ENCODE measurements at regions not wholly inside any gene's neighbourhood (a gene's known extent, or its start where the extent isn't known, plus 50 kb on each side); places are given as distances from the start of the nearest gene placed in this dataset.

DNA sequence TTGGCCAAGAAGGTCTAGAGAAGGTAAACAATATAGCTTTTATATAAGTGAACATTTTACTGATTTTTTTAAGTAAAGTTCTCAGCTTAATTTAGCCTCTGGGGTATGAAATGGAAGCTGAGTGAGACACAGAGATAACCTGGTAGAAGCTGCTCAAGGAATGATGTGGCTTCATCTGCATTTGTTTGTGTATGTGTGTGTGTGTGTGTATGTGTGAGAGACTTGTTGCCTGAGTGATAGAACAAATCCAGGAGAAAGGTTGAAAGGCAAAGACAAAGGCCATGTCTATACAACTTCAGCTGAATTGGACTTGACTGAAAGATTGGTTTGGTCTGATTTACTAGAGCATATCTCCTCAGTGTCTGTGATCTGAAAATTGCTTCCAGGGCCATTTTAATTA, 63.6 kb downstream of the PCDH7 start:
- no peak overlapping the region for H2AFZ ChIP-seq
- no peaks in the 10 kb centered on the region for H3K4me1 ChIP-seq (ENCODE audit: insufficient read depth)
- H3K36me3 ChIP-seq (replicated peaks; ENCODE audit: insufficient read depth, low read depth) = no peaks in the 10 kb centered on the region
- no peak overlapping the region for H3K27ac ChIP-seq
- H3K4me2 ChIP-seq = no peak overlapping the region
- H3K9me3 ChIP-seq (ENCODE audit: low read depth) = no peaks in the 10 kb centered on the region
- peaks cover 15% of the 10 kb centered on the region for H3K79me2 ChIP-seq
- H3K4me3 ChIP-seq = no peak overlapping the region
- no peaks in the 10 kb centered on the region for H3K27me3 ChIP-seq
- TF ChIP-seq EZH2phosphoT487 (IDR thresholded peaks at IDR 0.05; ENCODE audit: low read depth, severe bottlenecking, unreplicated experiment) (no peak), EZH2 (IDR thresholded peaks at IDR 0.05; ENCODE audit: borderline replicate concordance) (no peak)
- TF ChIP-seq, protein P1, sequence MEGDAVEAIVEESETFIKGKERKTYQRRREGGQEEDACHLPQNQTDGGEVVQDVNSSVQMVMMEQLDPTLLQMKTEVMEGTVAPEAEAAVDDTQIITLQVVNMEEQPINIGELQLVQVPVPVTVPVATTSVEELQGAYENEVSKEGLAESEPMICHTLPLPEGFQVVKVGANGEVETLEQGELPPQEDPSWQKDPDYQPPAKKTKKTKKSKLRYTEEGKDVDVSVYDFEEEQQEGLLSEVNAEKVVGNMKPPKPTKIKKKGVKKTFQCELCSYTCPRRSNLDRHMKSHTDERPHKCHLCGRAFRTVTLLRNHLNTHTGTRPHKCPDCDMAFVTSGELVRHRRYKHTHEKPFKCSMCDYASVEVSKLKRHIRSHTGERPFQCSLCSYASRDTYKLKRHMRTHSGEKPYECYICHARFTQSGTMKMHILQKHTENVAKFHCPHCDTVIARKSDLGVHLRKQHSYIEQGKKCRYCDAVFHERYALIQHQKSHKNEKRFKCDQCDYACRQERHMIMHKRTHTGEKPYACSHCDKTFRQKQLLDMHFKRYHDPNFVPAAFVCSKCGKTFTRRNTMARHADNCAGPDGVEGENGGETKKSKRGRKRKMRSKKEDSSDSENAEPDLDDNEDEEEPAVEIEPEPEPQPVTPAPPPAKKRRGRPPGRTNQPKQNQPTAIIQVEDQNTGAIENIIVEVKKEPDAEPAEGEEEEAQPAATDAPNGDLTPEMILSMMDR (IDR thresholded peaks at IDR 0.05; ENCODE audit: poor library complexity) = no peak
- no peak for DNase-seq (ENCODE audit: low spot score)
- no peaks in the 10 kb centered on the region for H3K9me2 ChIP-seq (replicated peaks; ENCODE audit: insufficient read depth)
- H4K20me1 ChIP-seq (ENCODE audit: insufficient read depth, poor library complexity, severe bottlenecking) = no peaks in the 10 kb centered on the region

DNA sequence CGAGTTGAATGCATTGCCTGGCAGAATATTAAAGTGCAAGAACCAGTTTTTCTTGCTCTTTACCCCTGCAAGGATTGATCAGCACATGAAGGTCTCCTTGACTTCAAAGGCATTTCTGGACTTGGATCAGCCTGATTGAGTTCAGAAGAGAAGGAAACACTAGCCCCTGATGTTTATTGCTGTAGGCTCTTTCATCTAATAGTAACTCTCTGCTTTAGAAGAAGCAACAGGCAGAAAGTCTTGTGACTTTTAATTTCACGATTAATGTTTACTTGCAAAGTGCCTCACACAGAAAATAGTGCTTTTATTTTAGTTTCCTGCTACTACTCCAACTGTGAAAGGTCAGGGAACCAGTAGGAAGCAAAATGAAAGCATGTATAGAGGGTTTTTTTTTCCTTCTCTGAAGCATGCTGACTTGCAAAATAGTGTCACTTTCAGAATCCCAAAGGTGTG, 69.1 kb downstream of the PCDH7 start:
- TF ChIP-seq, protein P1 (IDR thresholded peaks at IDR 0.05; ENCODE audit: poor library complexity) = no peak
- TF ChIP-seq EZH2phosphoT487 (IDR thresholded peaks at IDR 0.05; ENCODE audit: low read depth, severe bottlenecking, unreplicated experiment) (no peak), EZH2 (IDR thresholded peaks at IDR 0.05; ENCODE audit: borderline replicate concordance) (no peak)
- Histone ChIP-seq H4K20me1 (ENCODE audit: insufficient read depth, poor library complexity, severe bottlenecking) (no peaks in the 10 kb centered on the region), H3K4me3 (no peak overlapping the region), H3K27me3 (no peaks in the 10 kb centered on the region), H3K27ac (peak overlapping the region; percentile 49), H3K4me1 (ENCODE audit: insufficient read depth) (no peaks in the 10 kb centered on the region), H3K9me2 (replicated peaks; ENCODE audit: insufficient read depth) (no peaks in the 10 kb centered on the region), H3K4me2 (peak overlapping the region; percentile 55), H3K79me2 (peaks cover 10% of the 10 kb centered on the region), H2AFZ (no peak overlapping the region), H3K9me3 (ENCODE audit: low read depth) (no peaks in the 10 kb centered on the region), H3K36me3 (replicated peaks; ENCODE audit: insufficient read depth, low read depth) (no peaks in the 10 kb centered on the region)
- WGBS (ENCODE audit: low lambda C conversion rate, missing lambda C conversion rate) = 17% methylated on average over 2 of the region's 2 CpGs
- DNase-seq (ENCODE audit: low spot score) = peak; percentile 38

DNA sequence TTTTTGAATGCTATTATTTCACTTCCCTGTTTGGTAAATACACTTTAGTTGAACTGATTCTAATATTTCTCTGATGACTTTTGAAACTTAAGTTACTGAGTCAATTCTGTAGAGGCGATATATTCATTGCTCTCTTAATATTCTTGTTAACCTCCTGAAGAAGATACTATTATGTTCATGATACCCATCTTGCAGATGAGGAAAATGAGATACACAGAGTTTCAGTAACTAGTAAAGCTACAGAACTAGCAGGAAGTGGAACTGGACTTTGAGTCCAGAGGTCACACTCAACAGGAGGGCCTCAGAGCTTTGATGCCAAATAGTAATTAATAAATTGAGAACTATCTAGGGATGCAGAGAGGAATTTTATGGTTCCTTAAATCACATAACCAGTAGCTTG, 70.0 kb downstream of the PCDH7 start:
- Histone ChIP-seq H3K9me2 (replicated peaks; ENCODE audit: insufficient read depth) (no peaks in the 10 kb centered on the region), H3K27me3 (no peaks in the 10 kb centered on the region), H2AFZ (no peak overlapping the region), H3K4me2 (no peak overlapping the region), H4K20me1 (ENCODE audit: insufficient read depth, poor library complexity, severe bottlenecking) (no peaks in the 10 kb centered on the region), H3K79me2 (peaks cover 10% of the 10 kb centered on the region), H3K27ac (peak overlapping the region; percentile 49), H3K36me3 (replicated peaks; ENCODE audit: insufficient read depth, low read depth) (no peaks in the 10 kb centered on the region), H3K4me3 (no peak overlapping the region), H3K4me1 (ENCODE audit: insufficient read depth) (no peaks in the 10 kb centered on the region), H3K9me3 (ENCODE audit: low read depth) (no peaks in the 10 kb centered on the region)
- WGBS (ENCODE audit: low lambda C conversion rate, missing lambda C conversion rate) = 100% methylated on average over 1 of the region's 1 CpG
- DNase-seq (ENCODE audit: low spot score) = no peak
- TF ChIP-seq EZH2 (IDR thresholded peaks at IDR 0.05; ENCODE audit: borderline replicate concordance) = no peak
- no peak for TF ChIP-seq EZH2phosphoT487 (IDR thresholded peaks at IDR 0.05; ENCODE audit: low read depth, severe bottlenecking, unreplicated experiment)
- TF ChIP-seq, protein P1 (IDR thresholded peaks at IDR 0.05; ENCODE audit: poor library complexity) = no peak

DNA sequence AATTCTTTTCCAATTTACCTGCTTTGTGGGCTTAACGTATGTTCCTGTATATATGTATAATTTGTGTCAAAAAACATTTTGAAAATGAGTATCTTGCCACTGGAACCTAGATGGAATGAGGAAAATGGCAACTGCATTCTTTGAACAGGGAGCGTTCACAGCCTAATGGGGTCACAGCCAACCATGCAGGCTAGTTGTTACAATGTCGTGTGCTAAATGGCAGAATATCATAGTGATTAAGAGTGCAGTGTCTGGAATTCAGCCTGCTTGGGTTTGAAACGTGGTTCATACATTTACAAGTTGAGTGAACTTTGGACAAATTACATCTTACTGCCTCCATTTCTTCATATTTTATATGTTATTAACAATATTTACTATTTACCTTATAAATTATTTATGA, 70.8 kb downstream of the PCDH7 start:
- Histone ChIP-seq H2AFZ (no peak overlapping the region), H3K9me2 (replicated peaks; ENCODE audit: insufficient read depth) (no peaks in the 10 kb centered on the region), H3K4me1 (ENCODE audit: insufficient read depth) (no peaks in the 10 kb centered on the region), H3K27ac (no peak overlapping the region), H3K4me3 (no peak overlapping the region), H3K9me3 (ENCODE audit: low read depth) (no peaks in the 10 kb centered on the region), H3K27me3 (no peaks in the 10 kb centered on the region), H3K79me2 (peaks cover 5% of the 10 kb centered on the region), H4K20me1 (ENCODE audit: insufficient read depth, poor library complexity, severe bottlenecking) (no peaks in the 10 kb centered on the region), H3K4me2 (no peak overlapping the region), H3K36me3 (replicated peaks; ENCODE audit: insufficient read depth, low read depth) (no peaks in the 10 kb centered on the region)
- no peak for DNase-seq (ENCODE audit: low spot score)
- WGBS (ENCODE audit: low lambda C conversion rate, missing lambda C conversion rate) = 88% methylated on average over 4 of the region's 4 CpGs
- no peak for TF ChIP-seq EZH2phosphoT487 (IDR thresholded peaks at IDR 0.05; ENCODE audit: low read depth, severe bottlenecking, unreplicated experiment)
- TF ChIP-seq, protein P1 (IDR thresholded peaks at IDR 0.05; ENCODE audit: poor library complexity) = no peak
- TF ChIP-seq EZH2 (IDR thresholded peaks at IDR 0.05; ENCODE audit: borderline replicate concordance) = no peak
